HG03571 (cell line): ENCODE measurements at regions not wholly inside any gene's neighbourhood (a gene's known extent, or its start where the extent isn't known, plus 50 kb on each side); places are given as distances from the start of the nearest gene placed in this dataset.
"Not testable (repeated sequence)": the region's sequence is repeated elsewhere in the genome, so short reads cannot be mapped to it uniquely, and the experiment has no call there.

Source experiments
- ATAC-seq: cut with Tn5 transposase; IDR thresholded peaks from one replicate; pipeline ENCODE4 v1.9.1; 2021; ENCODE audit not compliant: unreplicated experiment

- ATAC-seq = no peak
Observed at GRCh38 chr11:109964487-109964886, 128.7 kb upstream of the ZC3H12C start.

- ATAC-seq = not testable (repeated sequence)
Observed at GRCh38 chr11:109965445-109965844, 127.7 kb upstream of the ZC3H12C start.

- not testable (repeated sequence) for ATAC-seq
Observed at GRCh38 chr11:109965926-109966325, 127.3 kb upstream of the ZC3H12C start.

GRCh38 chr11:109967136-109967535 lies 126.1 kb upstream of the ZC3H12C start:
- ATAC-seq = not testable (repeated sequence)

GRCh38 chr11:109968299-109968698 lies 124.9 kb upstream of the ZC3H12C start:
- no peak for ATAC-seq

GRCh38 chr11:109968781-109969180 lies 124.4 kb upstream of the ZC3H12C start:
- no peak for ATAC-seq

GRCh38 chr11:109970516-109971183 lies 122.5 kb upstream of the ZC3H12C start:
- ATAC-seq = peak; percentile 58

- no peak for ATAC-seq
Observed at GRCh38 chr11:109971184-109971523, 122.0 kb upstream of the ZC3H12C start.

GRCh38 chr11:109972181-109972715 lies 120.9 kb upstream of the ZC3H12C start:
- ATAC-seq = peak; percentile 70

GRCh38 chr11:109972939-109973338 lies 120.3 kb upstream of the ZC3H12C start:
- ATAC-seq = no peak

GRCh38 chr11:109973486-109973885 lies 119.7 kb upstream of the ZC3H12C start:
- no peak for ATAC-seq

- no peak for ATAC-seq
Observed at GRCh38 chr11:109974523-109974922, 118.7 kb upstream of the ZC3H12C start.

GRCh38 chr11:109978895-109979294 lies 114.3 kb upstream of the ZC3H12C start:
- no peak for ATAC-seq

- no peak for ATAC-seq
Observed at GRCh38 chr11:109981031-109981636, 112.1 kb upstream of the ZC3H12C start.

GRCh38 chr11:109983358-109983757 lies 109.8 kb upstream of the ZC3H12C start:
- ATAC-seq = no peak

- peak; percentile 98 for ATAC-seq
Observed at GRCh38 chr11:109984634-109985289, 108.4 kb upstream of the ZC3H12C start.

- ATAC-seq = no peak
Observed at GRCh38 chr11:109986488-109986887, 106.7 kb upstream of the ZC3H12C start.

GRCh38 chr11:109991835-109992234 lies 101.4 kb upstream of the ZC3H12C start:
- no peak for ATAC-seq

- ATAC-seq = no peak
Observed at GRCh38 chr11:109993786-109994185, 99.4 kb upstream of the ZC3H12C start.

GRCh38 chr11:109994907-109995306 lies 98.3 kb upstream of the ZC3H12C start:
- no peak for ATAC-seq

- no peak for ATAC-seq
Observed at GRCh38 chr11:109996060-109996459, 97.1 kb upstream of the ZC3H12C start.

GRCh38 chr11:109998921-109999320 lies 94.3 kb upstream of the ZC3H12C start:
- ATAC-seq = no peak
